CD14-positive monocyte (primary cell): ENCODE measurements at regions not wholly inside any gene's neighbourhood (a gene's known extent, or its start where the extent isn't known, plus 50 kb on each side); places are given as distances from the start of the nearest gene placed in this dataset.

Source experiments
- DNase-seq, 3 donors: peaks; one replicate each; pipeline ENCODE4 v3.0.0-alpha.2; 2011 to 2022
- H2AFZ ChIP-seq: 2 replicates; pipeline ENCODE4 v1.6.0; 2012; ENCODE audit warnings: mild to moderate bottlenecking, low read depth, low read length, inconsistent platforms; ENCODE audit not compliant: insufficient read depth, poor library complexity, severe bottlenecking
- H3K27ac ChIP-seq, 2 donors: 1 replicate in 1 of 2; 2 replicates in 1 of 2; pipeline ENCODE4 v1.5.1; 2012 to 2013; ENCODE audit warnings: low read length in 2 of 2, control low read depth in 1 of 2, inconsistent platforms in 1 of 2, low read depth in 1 of 2, mild to moderate bottlenecking in 1 of 2
- H3K27me3 ChIP-seq, 2 donors: one replicate each; pipeline versions ENCODE4 v1.6.0 to v1.6.1; 2011 to 2013; ENCODE audit warnings: low read length in 2 of 2; ENCODE audit not compliant: control insufficient read depth in 2 of 2, insufficient read depth in 2 of 2
- H3K36me3 ChIP-seq, 2 donors: replicated peaks in 1 of 2; 1 replicate in 1 of 2; 2 replicates in 1 of 2; pipeline versions ENCODE4 v1.5.1 to v1.6.1; 2012 to 2013; ENCODE audit warnings: low read length in 2 of 2, control low read depth in 1 of 2, inconsistent platforms in 1 of 2, mild to moderate bottlenecking in 1 of 2; ENCODE audit not compliant: insufficient read depth in 2 of 2, control insufficient read depth in 1 of 2
- H3K4me1 ChIP-seq, 2 donors: 1 replicate in 1 of 2; 2 replicates in 1 of 2; pipeline versions ENCODE4 v1.5.1 to v1.6.1; 2012 to 2013; ENCODE audit warnings: low read length in 2 of 2, control low read depth in 1 of 2, inconsistent platforms in 1 of 2, mild to moderate bottlenecking in 1 of 2, moderate library complexity in 1 of 2; ENCODE audit not compliant: insufficient read depth in 2 of 2, control insufficient read depth in 1 of 2
- H3K4me2 ChIP-seq: replicated peaks from 2 replicates; pipeline ENCODE3; 2012; ENCODE audit warnings: low read length, moderate library complexity, mild to moderate bottlenecking; ENCODE audit not compliant: poor library complexity, severe bottlenecking; ENCODE audit errors: extremely low read depth
- H3K4me3 ChIP-seq, 3 experiments: fragments of 200-600 bp in 1 of 3; sonication (generic) in 1 of 3; replicated peaks in 1 of 3; 1 replicate in 2 of 3; 2 replicates in 1 of 3; pipeline ENCODE4 v1.5.1; 2011 to 2013; ENCODE audit warnings: low read length in 3 of 3, mild to moderate bottlenecking in 3 of 3, control low read depth in 2 of 3, low read depth in 2 of 3, inconsistent platforms in 1 of 3, moderate library complexity in 1 of 3
- H3K79me2 ChIP-seq: 2 replicates; pipeline ENCODE4 v1.6.0; 2012; ENCODE audit warnings: mild to moderate bottlenecking, control low read depth, inconsistent platforms, low read length, moderate library complexity; ENCODE audit not compliant: insufficient read depth
- H3K9ac ChIP-seq: 2 replicates; pipeline ENCODE4 v1.6.0; 2017; ENCODE audit warnings: low read length, mild to moderate bottlenecking; ENCODE audit not compliant: insufficient read depth, poor library complexity, severe bottlenecking
- H3K9me3 ChIP-seq, 2 donors: replicated peaks in 1 of 2; 1 replicate in 1 of 2; 2 replicates in 1 of 2; pipeline versions ENCODE4 v1.5.1 to v1.6.1; 2012 to 2013; ENCODE audit warnings: low read length in 2 of 2, control low read depth in 1 of 2; ENCODE audit not compliant: control insufficient read depth in 1 of 2, insufficient read depth in 1 of 2
- H4K20me1 ChIP-seq: 2 replicates; pipeline ENCODE4 v1.6.0; 2012; ENCODE audit warnings: mild to moderate bottlenecking, low read length, control low read depth, moderate library complexity; ENCODE audit not compliant: insufficient read depth
- H3K27ac Mint-ChIP-seq, 7 donors: one replicate each; pipeline ENCODE4 v1.8.0; 2020; ENCODE audit warnings: mild to moderate bottlenecking in 7 of 7, mixed read lengths in 7 of 7, moderate library complexity in 6 of 7, inconsistent platforms in 2 of 7
- H3K27me3 Mint-ChIP-seq, 3 donors: one replicate each; pipeline ENCODE4 v1.8.0; 2021 to 2022; ENCODE audit warnings: low read depth in 3 of 3, mild to moderate bottlenecking in 3 of 3, mixed read lengths in 3 of 3, moderate library complexity in 3 of 3, inconsistent platforms in 1 of 3
- H3K36me3 Mint-ChIP-seq, 2 donors: one replicate each; pipeline ENCODE4 v1.8.0; 2020; ENCODE audit warnings: mixed read lengths in 2 of 2, inconsistent platforms in 1 of 2, mild to moderate bottlenecking in 1 of 2
- H3K4me1 Mint-ChIP-seq: one replicate; pipeline ENCODE4 v1.8.0; 2020; ENCODE audit warnings: mild to moderate bottlenecking, mixed read lengths
- H3K4me3 Mint-ChIP-seq, 2 donors: one replicate each; pipeline ENCODE4 v1.8.0; 2020; ENCODE audit warnings: mild to moderate bottlenecking in 2 of 2, mixed read lengths in 2 of 2, moderate library complexity in 1 of 2
- H3K9me3 Mint-ChIP-seq, 7 donors: one replicate each; pipeline ENCODE4 v1.8.0; 2020 to 2022; ENCODE audit warnings: mixed read lengths in 7 of 7, mild to moderate bottlenecking in 6 of 7, moderate library complexity in 6 of 7, inconsistent platforms in 2 of 7
- WGBS: methylation state at CpG from one replicate; pipeline ENCODE4 v1.1.5; 2013; ENCODE audit warnings: missing lambda C conversion rate; ENCODE audit not compliant: insufficient coverage; 5-methylcytosine and 5-hydroxymethylcytosine counted together
- intact Hi-C, 2 donors: fragments of 100-400 bp; cut with micrococcal nuclease; formaldehyde crosslinking; loops; one replicate each; pipeline versions ENCODE4 v1.15.0 to v1.15.1; 2023
- TF ChIP-seq, protein P1 (sequence below): fragments of 200-600 bp; IDR thresholded peaks from one replicate; pipeline ENCODE4 v1.8.0; 2022; ENCODE audit warnings: antibody characterized with exemption, mild to moderate bottlenecking

DNA sequence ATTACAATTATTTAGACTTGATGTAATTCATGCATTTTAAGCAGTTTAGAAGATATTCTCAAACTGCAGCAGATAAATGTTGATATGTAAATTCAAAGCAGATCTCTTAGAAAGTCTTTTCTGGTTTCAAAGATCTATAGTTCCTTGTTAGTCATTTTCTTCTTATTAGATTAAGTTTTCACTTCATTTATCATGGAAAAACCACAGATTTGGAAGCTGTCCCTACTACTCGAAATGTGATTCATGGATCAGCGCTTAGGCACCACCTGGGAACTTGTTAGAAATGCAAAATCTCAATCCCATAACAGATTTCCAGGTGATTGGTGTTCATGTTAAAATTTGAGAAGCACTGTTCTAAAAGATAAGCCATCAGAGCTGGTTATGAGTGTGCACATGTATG is 92.8 kb upstream of the CDH2 start:
- DNase-seq: no peak
- no peaks in the 10 kb centered on the region for H3K27me3 Mint-ChIP-seq

DNA sequence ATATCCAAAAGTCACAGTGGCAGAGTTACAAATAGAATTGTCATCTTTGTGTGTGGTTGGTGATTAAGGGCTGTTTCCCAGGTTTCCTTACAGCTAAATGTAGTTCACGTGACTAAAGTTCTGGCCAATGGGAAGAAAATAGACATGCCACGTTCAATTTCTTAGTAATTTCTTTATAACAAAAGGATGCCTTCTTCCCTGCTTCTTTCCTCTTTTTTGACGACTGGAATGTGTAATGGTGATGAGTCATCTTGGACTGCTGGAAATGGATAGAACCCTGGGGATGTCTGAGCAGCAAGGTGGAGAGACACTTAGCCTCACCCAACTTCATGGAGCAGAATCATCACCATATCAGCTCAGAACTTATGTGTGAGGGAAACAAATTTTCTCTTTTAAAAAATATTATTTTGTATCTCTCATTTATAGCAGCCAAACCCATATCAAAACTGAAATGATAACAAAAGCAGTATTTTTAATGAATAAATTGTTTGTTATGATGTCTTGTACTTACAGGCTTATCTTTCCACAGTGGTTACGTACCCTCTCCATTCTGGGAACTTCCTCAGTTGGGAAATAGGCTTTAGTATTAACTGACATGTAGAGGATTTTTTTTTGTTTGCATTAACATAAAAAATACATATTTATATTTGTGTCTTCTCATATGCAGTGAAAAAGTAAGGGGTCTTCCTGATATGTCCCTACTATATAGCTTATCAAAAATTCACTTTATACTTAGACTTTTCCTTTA is 91.1 kb upstream of the CDH2 start:
- Histone ChIP-seq H4K20me1 (no peaks in the 10 kb centered on the region), H3K27me3 (no peaks in the 10 kb centered on the region), H3K4me3 (no peak overlapping the region), H3K36me3 (no peaks in the 10 kb centered on the region), H3K27ac (no peak overlapping the region), H3K9me3 (no peaks in the 10 kb centered on the region), H2AFZ (no peak overlapping the region), H3K79me2 (no peaks in the 10 kb centered on the region), H3K4me2 (no peak overlapping the region), H3K4me1 (no peaks in the 10 kb centered on the region), H3K9ac (no peak overlapping the region)
- no peak overlapping the region for H3K4me3 Mint-ChIP-seq
- TF ChIP-seq, protein P1, sequence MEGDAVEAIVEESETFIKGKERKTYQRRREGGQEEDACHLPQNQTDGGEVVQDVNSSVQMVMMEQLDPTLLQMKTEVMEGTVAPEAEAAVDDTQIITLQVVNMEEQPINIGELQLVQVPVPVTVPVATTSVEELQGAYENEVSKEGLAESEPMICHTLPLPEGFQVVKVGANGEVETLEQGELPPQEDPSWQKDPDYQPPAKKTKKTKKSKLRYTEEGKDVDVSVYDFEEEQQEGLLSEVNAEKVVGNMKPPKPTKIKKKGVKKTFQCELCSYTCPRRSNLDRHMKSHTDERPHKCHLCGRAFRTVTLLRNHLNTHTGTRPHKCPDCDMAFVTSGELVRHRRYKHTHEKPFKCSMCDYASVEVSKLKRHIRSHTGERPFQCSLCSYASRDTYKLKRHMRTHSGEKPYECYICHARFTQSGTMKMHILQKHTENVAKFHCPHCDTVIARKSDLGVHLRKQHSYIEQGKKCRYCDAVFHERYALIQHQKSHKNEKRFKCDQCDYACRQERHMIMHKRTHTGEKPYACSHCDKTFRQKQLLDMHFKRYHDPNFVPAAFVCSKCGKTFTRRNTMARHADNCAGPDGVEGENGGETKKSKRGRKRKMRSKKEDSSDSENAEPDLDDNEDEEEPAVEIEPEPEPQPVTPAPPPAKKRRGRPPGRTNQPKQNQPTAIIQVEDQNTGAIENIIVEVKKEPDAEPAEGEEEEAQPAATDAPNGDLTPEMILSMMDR: no peak
- H3K4me1 Mint-ChIP-seq: no peaks in the 10 kb centered on the region
- no peaks in the 10 kb centered on the region for H3K27me3 Mint-ChIP-seq
- WGBS: no CpG with 5 or more reads among the region's 4 CpGs
- DNase-seq: no peak
- H3K36me3 Mint-ChIP-seq: no peaks in the 10 kb centered on the region
- intact Hi-C loops: no loop called here
- no peak overlapping the region for H3K27ac Mint-ChIP-seq
- peaks cover 0 to 9% (median 2%) of the 10 kb centered on the region in 7 donors for H3K9me3 Mint-ChIP-seq

More for the DNA sequence above, 92.8 kb upstream of the CDH2 start:
- Histone ChIP-seq H3K9ac (no peak overlapping the region), H3K36me3 (no peaks in the 10 kb centered on the region), H3K27me3 (no peaks in the 10 kb centered on the region), H3K27ac (no peak overlapping the region), H2AFZ (no peak overlapping the region), H3K9me3 (no peaks in the 10 kb centered on the region), H3K79me2 (no peaks in the 10 kb centered on the region), H4K20me1 (no peaks in the 10 kb centered on the region), H3K4me2 (no peak overlapping the region), H3K4me1 (no peaks in the 10 kb centered on the region), H3K4me3 (no peak overlapping the region)
- intact Hi-C loops: no loop called here
- H3K4me1 Mint-ChIP-seq: no peaks in the 10 kb centered on the region
- no peaks in the 10 kb centered on the region for H3K36me3 Mint-ChIP-seq
- TF ChIP-seq, protein P1: no peak
- peaks cover 0 to 9% (median 3%) of the 10 kb centered on the region in 7 donors for H3K9me3 Mint-ChIP-seq
- H3K4me3 Mint-ChIP-seq: no peak overlapping the region
- H3K27ac Mint-ChIP-seq: no peak overlapping the region
- no CpG with 5 or more reads among the region's 2 CpGs for WGBS
